ENCODE measurements at regions not wholly inside any gene's neighbourhood (a gene's known extent, or its start where the extent isn't known, plus 50 kb on each side); places are given as distances from the start of the nearest gene placed in this dataset.

DNA sequence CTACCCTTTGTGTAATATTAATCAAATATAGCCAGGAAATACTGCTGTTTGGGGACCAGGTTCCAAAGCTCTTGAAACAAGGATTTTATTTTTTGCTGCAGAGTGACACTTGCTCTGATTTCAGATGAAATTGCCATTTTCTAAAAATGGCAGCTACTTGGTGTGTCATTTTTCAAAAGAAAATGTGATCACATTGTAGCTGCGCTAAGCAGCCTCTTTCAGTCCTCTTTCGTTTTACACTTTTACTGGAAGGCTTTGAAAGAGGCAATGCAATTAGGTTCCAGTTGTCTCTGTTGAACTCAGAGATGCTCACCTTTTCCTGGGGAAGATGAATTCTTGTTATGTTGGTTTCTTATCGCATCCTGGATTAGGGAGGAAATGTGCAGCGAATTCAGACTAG is 85.1 kb downstream of the CT47B1 start:
- no peak for TF ChIP-seq POLR2A (IDR thresholded peaks at IDR 0.05)
- TF ChIP-seq, protein P1, sequence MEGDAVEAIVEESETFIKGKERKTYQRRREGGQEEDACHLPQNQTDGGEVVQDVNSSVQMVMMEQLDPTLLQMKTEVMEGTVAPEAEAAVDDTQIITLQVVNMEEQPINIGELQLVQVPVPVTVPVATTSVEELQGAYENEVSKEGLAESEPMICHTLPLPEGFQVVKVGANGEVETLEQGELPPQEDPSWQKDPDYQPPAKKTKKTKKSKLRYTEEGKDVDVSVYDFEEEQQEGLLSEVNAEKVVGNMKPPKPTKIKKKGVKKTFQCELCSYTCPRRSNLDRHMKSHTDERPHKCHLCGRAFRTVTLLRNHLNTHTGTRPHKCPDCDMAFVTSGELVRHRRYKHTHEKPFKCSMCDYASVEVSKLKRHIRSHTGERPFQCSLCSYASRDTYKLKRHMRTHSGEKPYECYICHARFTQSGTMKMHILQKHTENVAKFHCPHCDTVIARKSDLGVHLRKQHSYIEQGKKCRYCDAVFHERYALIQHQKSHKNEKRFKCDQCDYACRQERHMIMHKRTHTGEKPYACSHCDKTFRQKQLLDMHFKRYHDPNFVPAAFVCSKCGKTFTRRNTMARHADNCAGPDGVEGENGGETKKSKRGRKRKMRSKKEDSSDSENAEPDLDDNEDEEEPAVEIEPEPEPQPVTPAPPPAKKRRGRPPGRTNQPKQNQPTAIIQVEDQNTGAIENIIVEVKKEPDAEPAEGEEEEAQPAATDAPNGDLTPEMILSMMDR (IDR thresholded peaks at IDR 0.05), result no peak

Measured in sigmoid colon (tissue), 3 donors.